ENCODE measurements at regions not wholly inside any gene's neighbourhood (a gene's known extent, or its start where the extent isn't known, plus 50 kb on each side); places are given as distances from the start of the nearest gene placed in this dataset.

DNA sequence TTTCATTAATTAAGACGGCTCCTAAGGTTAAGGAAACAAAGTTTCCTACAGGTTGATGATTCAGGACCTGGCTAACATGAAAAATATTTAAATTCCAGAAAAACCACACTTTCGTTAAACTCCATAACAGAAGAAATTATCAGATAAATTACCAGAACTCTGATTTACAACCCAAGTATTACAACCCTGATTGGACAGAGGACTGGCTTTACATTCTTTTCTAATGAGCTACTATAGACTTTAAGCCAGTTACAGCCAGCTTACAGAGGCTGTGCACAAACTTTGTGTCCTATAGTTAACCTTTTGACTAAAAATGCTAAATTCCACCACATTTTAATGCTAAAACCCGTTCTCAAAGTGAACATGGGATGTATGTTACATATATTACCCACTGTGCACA is 458.6 kb downstream of the KCNJ3 start:
- TF ChIP-seq, protein P1, sequence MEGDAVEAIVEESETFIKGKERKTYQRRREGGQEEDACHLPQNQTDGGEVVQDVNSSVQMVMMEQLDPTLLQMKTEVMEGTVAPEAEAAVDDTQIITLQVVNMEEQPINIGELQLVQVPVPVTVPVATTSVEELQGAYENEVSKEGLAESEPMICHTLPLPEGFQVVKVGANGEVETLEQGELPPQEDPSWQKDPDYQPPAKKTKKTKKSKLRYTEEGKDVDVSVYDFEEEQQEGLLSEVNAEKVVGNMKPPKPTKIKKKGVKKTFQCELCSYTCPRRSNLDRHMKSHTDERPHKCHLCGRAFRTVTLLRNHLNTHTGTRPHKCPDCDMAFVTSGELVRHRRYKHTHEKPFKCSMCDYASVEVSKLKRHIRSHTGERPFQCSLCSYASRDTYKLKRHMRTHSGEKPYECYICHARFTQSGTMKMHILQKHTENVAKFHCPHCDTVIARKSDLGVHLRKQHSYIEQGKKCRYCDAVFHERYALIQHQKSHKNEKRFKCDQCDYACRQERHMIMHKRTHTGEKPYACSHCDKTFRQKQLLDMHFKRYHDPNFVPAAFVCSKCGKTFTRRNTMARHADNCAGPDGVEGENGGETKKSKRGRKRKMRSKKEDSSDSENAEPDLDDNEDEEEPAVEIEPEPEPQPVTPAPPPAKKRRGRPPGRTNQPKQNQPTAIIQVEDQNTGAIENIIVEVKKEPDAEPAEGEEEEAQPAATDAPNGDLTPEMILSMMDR (IDR thresholded peaks at IDR 0.05): no peak
- TF ChIP-seq ZFX (IDR thresholded peaks at IDR 0.05; ENCODE audit: borderline replicate concordance): no peak
- H3K27ac ChIP-seq: no peak overlapping the region

DNA sequence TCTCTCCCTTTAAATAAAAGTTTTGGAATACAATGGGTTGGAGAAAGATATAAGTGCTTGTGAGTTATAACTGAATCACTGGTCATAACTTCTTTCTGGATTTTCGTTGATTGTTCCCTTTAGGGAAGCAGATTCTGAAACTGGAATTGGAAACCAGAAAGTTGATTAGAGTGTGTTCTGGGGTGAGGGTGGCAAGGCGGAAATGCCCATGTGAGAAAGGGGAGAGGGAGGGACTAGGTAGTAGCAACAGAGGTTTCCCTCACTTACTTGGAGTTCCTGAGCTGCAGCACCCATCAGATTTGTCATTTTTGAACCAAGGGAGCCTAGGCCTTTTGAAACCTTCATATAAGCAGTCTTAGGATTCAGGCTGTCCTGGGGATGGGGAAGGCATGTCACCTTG is 453.4 kb downstream of the KCNJ3 start:
- TF ChIP-seq ZFX (IDR thresholded peaks at IDR 0.05; ENCODE audit: borderline replicate concordance): no peak
- TF ChIP-seq, protein P1 (IDR thresholded peaks at IDR 0.05): no peak
- no peak overlapping the region for H3K27ac ChIP-seq

DNA sequence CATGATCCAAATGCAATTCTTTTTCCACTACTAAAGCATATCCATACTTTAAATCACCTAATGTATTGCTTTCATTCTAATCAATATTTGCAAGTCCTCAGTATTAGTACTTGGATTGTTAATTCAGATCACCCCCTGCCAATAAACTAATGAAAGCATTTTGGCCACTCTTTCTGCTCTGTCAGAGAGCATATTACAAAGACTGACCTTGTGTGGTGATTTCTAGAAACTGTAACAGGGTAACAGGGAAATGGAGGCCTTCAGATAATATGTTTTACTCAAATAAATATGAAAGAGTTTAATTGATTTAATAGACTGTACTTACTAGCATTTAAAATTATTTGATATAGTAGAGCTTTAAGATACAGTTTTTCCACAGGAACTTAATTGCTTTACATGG is 453.0 kb downstream of the KCNJ3 start:
- no peak overlapping the region for H3K27ac ChIP-seq
- no peak for TF ChIP-seq ZFX (IDR thresholded peaks at IDR 0.05; ENCODE audit: borderline replicate concordance)
- TF ChIP-seq, protein P1 (IDR thresholded peaks at IDR 0.05): no peak

DNA sequence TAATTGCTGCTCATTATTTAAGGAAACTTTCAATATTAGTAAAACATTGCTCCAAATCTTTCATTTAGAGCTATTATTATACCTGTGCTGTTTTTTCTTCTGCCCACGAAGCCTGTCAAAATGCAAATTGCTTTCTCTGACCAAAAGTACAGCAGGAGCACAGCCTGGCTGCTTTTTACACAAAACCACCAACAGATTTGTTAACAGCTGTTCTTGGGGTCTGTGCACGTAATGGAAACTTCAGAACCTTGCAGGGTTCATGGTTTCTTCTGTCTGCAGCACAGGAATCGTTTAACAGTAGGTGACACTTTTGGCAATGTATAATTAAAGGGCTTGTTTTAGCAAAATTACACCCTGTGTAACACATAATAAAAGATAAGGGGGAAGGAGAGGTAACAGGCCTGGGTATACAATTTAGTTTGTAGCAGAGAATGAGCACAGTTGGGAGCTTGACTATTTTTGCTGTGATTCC is 447.3 kb downstream of the KCNJ3 start:
- TF ChIP-seq, protein P1 (IDR thresholded peaks at IDR 0.05): no peak
- no peak for TF ChIP-seq ZFX (IDR thresholded peaks at IDR 0.05; ENCODE audit: borderline replicate concordance)
- H3K27ac ChIP-seq: no peak overlapping the region

DNA sequence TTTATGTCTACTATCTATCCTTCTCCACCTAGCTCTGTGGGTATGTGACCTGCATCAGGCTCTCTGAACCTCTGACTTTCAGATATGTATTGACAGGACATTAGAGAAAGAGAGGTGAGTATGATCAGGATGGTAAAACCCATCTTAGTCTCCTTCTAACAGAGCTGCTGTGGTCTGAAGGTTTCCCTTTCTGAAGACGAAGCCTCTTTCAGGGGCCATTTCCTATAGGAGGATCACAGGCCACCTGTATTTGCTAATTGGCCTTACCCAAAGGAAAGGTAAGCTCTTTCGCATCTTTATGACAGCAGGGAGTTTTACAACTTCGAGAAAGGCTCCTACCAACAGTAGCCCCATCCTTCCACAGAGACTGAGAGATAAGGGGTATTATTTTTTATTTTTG is 442.9 kb downstream of the KCNJ3 start:
- TF ChIP-seq ZFX (IDR thresholded peaks at IDR 0.05; ENCODE audit: borderline replicate concordance): no peak
- TF ChIP-seq, protein P1 (IDR thresholded peaks at IDR 0.05): no peak
- no peak overlapping the region for H3K27ac ChIP-seq

DNA sequence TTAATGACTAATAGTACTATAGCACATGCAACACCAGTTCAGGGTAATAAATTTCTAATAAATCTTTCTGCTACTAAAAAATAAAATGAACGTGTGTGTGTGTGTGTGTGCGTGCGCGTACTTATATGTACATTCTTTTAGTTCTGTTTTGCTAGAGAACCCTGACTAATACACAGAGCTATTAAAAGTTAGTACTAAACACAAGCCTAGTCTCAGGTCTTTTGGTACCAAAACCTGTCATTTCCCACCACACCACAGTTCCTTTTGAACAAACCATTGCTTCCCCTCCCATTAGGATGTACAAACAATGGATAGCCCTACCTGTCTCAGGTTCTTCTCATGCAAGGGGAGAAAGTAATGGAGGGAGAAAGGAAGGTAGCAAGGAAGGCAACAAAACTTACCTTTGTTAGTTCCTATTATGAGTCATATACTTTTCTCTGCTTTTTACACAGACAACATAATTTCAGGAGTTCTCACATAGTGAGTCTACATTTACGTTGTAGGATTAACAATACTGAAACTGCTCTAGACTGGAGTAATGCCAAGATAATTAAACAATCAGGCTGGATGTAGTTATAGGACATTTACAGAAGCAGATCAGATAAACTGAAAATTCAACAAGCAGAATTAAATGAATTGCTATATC is 427.2 kb downstream of the KCNJ3 start:
- no peak for TF ChIP-seq ZFX (IDR thresholded peaks at IDR 0.05; ENCODE audit: borderline replicate concordance)
- TF ChIP-seq, protein P1 (IDR thresholded peaks at IDR 0.05): no peak
- no peak overlapping the region for H3K27ac ChIP-seq

DNA sequence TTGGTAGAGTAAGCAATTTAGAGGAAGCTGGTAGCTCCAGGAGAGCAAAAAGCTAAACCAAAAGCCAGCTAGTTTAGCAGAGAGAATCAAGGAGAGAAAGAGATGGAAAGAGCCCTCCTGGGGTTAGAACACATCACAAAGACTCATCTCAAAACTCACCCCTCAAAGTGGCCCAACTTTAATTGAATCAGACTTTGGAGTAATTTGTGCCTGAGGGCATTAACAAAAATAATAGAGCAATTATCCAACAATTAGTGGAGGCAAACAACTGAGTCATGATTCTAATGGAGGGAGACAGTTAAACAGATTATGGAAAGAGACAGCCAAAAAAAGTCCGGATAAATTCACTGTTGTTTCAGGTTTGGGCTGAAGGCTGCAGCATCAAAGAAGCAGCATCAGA is 417.4 kb downstream of the KCNJ3 start:
- no peak overlapping the region for H3K27ac ChIP-seq
- TF ChIP-seq, protein P1 (IDR thresholded peaks at IDR 0.05): no peak
- TF ChIP-seq ZFX (IDR thresholded peaks at IDR 0.05; ENCODE audit: borderline replicate concordance): no peak
